ENCODE measurements at regions not wholly inside any gene's neighbourhood (a gene's known extent, or its start where the extent isn't known, plus 50 kb on each side); places are given as distances from the start of the nearest gene placed in this dataset.
"Not testable (repeated sequence)": the region's sequence is repeated elsewhere in the genome, so short reads cannot be mapped to it uniquely, and the experiment has no call there.

DNA sequence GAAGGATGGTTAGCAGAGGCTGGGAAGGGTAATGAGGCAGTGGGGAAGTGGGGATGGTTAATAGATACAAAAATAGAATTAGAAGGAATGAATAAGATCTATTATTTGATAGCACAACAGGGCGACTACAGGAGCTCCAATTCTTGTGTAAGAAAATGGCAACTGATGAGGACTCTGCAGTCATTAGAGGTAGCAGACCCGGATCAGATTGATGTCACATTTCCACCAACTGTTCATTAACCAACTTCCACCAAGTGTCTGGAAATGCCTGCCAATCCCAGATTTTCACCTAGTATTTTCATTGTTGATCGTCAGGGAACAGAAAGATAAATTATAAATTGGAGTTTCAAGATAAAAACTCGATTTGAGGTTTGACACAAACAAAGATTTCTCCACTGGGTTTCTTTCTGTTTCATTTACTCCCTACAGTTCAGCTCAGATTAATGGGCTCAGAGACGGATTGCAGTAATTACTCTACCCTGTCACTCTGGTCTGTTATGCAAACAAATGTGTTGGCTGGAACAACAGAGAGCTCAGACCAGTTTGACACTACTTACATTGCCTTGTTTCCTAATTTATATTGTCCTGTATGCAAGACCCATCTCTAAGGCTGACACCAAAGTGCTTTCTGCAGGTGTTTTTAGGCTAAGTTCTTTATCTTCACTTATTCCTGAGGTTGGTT is 909.2 kb upstream of the PRKX start:
- no peaks in the 10 kb centered on the region for H3K36me3 Mint-ChIP-seq
- Histone ChIP-seq H3K4me1 (ENCODE audit: insufficient read depth, low read length) (no peaks in the 10 kb centered on the region), H3K27me3 (ENCODE audit: insufficient read depth, low read length, poor library complexity, severe bottlenecking) (no peaks in the 10 kb centered on the region), H3K4me3 (ENCODE audit: low read length) (no peak overlapping the region), H3K27ac (ENCODE audit: low read depth, low read length) (no peak overlapping the region), H3K9me3 (ENCODE audit: low read length) (no peaks in the 10 kb centered on the region), H3K36me3 (ENCODE audit: insufficient read depth, low read length) (no peaks in the 10 kb centered on the region)
- DNase-seq: no peak
- H3K9me3 Mint-ChIP-seq: peaks cover 2 to 13% (median 4%) of the 10 kb centered on the region in 5 donors
- H3K27me3 Mint-ChIP-seq: no peaks in the 10 kb centered on the region
- ChIA-PET CTCF (no interaction called here), POLR2A (no interaction called here)
- no peak overlapping the region for H3K4me3 Mint-ChIP-seq
- H3K27ac Mint-ChIP-seq: no peak overlapping the region
- no peaks in the 10 kb centered on the region for H3K4me1 Mint-ChIP-seq

DNA sequence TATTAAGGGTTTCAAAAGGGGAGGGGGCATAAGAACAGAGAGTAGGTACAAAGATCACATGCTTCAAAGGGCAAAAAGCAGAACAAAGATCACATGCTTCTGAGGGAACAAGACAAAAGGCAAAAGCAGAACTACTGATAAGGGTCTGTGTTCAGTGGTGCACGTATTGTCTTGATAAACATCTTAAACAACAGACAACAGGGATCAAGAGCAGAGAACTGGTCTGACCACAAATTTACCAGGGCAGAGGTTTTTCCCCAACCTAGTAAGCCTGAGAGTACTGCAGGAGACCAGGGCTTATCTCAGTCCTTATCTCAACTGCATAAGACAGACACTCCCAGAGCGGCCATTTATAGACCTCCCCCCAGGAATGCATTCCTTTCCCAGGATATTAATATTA is 900.2 kb upstream of the PRKX start:
- H3K27me3 Mint-ChIP-seq; H3K36me3 Mint-ChIP-seq; H3K27me3 ChIP-seq (ENCODE audit: insufficient read depth, low read length, poor library complexity, severe bottlenecking); H3K27ac ChIP-seq (ENCODE audit: low read depth, low read length); H3K9me3 ChIP-seq (ENCODE audit: low read length); H3K4me3 Mint-ChIP-seq; DNase-seq; H3K4me1 Mint-ChIP-seq; H3K4me1 ChIP-seq (ENCODE audit: insufficient read depth, low read length); CTCF ChIA-PET; H3K4me3 ChIP-seq (ENCODE audit: low read length); POLR2A ChIA-PET; H3K36me3 ChIP-seq (ENCODE audit: insufficient read depth, low read length); H3K27ac Mint-ChIP-seq: not testable (repeated sequence)
- peaks cover 6 to 19% (median 15%) of the 10 kb centered on the region in 5 donors for H3K9me3 Mint-ChIP-seq

DNA sequence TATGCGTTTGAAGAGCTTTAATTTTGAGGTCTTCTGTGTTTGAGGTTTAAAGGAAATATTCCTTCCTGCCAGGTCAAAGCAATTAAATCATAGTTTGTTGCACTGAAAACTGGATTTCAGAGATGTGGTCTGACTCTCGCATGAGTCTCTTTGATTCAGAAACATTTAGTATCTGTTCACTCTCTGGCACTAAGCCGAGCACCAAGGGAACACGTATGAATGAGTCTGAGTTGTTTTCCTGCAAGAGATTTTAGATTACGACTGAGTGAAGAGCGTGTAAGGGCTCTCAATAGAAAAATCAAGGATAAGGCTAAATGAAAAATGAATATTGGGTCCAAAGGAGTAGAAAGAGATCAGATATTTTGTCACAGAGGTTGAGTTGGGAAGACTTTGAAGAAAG is 875.4 kb upstream of the PRKX start:
- peaks cover 0 to 2% (median 0%) of the 10 kb centered on the region in 3 donors for H3K36me3 Mint-ChIP-seq
- POLR2A ChIA-PET: no interaction called here
- CTCF ChIA-PET: no interaction called here
- Histone ChIP-seq H3K4me1 (ENCODE audit: insufficient read depth, low read length) (no peaks in the 10 kb centered on the region), H3K9me3 (ENCODE audit: low read length) (no peaks in the 10 kb centered on the region), H3K27me3 (ENCODE audit: insufficient read depth, low read length, poor library complexity, severe bottlenecking) (no peaks in the 10 kb centered on the region), H3K4me3 (ENCODE audit: low read length) (no peak overlapping the region), H3K27ac (ENCODE audit: low read depth, low read length) (no peak overlapping the region), H3K36me3 (ENCODE audit: insufficient read depth, low read length) (no peaks in the 10 kb centered on the region)
- DNase-seq: no peak
- H3K4me3 Mint-ChIP-seq: no peak overlapping the region
- H3K27me3 Mint-ChIP-seq: no peaks in the 10 kb centered on the region
- no peaks in the 10 kb centered on the region for H3K4me1 Mint-ChIP-seq
- H3K27ac Mint-ChIP-seq: no peak overlapping the region
- peaks cover 3 to 24% (median 6%) of the 10 kb centered on the region in 5 donors for H3K9me3 Mint-ChIP-seq

GRCh38 chrX:4588466-4588865 is 875.0 kb upstream of the PRKX start:
- Histone ChIP-seq H3K36me3 (ENCODE audit: insufficient read depth, low read length) (no peaks in the 10 kb centered on the region), H3K27ac (ENCODE audit: low read depth, low read length) (no peak overlapping the region), H3K4me3 (ENCODE audit: low read length) (no peak overlapping the region), H3K27me3 (ENCODE audit: insufficient read depth, low read length, poor library complexity, severe bottlenecking) (no peaks in the 10 kb centered on the region), H3K4me1 (ENCODE audit: insufficient read depth, low read length) (no peaks in the 10 kb centered on the region), H3K9me3 (ENCODE audit: low read length) (no peaks in the 10 kb centered on the region)
- Mint-ChIP-seq H3K9me3 (peaks cover 3 to 25% (median 6%) of the 10 kb centered on the region in 5 donors), H3K4me3 (no peak overlapping the region), H3K27ac (no peak overlapping the region), H3K4me1 (no peaks in the 10 kb centered on the region), H3K36me3 (peaks cover 0 to 2% (median 0%) of the 10 kb centered on the region in 3 donors), H3K27me3 (no peaks in the 10 kb centered on the region)
- CTCF ChIA-PET: no interaction called here
- no peak for DNase-seq
- POLR2A ChIA-PET: no interaction called here

DNA sequence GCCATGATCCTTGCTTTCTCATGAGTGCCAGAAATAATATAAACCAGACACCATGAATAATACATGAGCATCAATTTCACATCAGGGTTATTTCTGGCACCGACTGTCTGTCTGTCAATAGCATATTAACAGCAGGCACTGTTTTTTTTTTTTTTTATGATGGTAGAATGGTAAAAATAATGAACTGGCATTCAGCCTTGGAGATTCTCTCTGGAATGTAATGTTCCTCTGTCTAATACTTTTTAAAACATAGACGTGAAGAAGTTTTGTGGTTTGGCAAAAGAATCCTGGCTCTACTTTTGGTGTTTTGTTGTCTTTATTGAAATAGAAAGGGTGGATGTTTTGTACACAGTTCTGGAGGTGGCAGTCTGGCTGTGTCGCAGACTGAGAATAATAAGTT is 874.6 kb upstream of the PRKX start:
- CTCF ChIA-PET: no interaction called here
- DNase-seq: no peak
- Histone ChIP-seq H3K9me3 (ENCODE audit: low read length) (no peaks in the 10 kb centered on the region), H3K27ac (ENCODE audit: low read depth, low read length) (no peak overlapping the region), H3K36me3 (ENCODE audit: insufficient read depth, low read length) (no peaks in the 10 kb centered on the region), H3K27me3 (ENCODE audit: insufficient read depth, low read length, poor library complexity, severe bottlenecking) (no peaks in the 10 kb centered on the region), H3K4me3 (ENCODE audit: low read length) (no peak overlapping the region), H3K4me1 (ENCODE audit: insufficient read depth, low read length) (no peaks in the 10 kb centered on the region)
- POLR2A ChIA-PET: no interaction called here
- Mint-ChIP-seq H3K4me1 (no peaks in the 10 kb centered on the region), H3K36me3 (peaks cover 0 to 2% (median 0%) of the 10 kb centered on the region in 3 donors), H3K27me3 (no peaks in the 10 kb centered on the region), H3K9me3 (peaks cover 3 to 26% (median 6%) of the 10 kb centered on the region in 5 donors), H3K4me3 (no peak overlapping the region), H3K27ac (no peak overlapping the region)

GRCh38 chrX:4579999-4580398 is 866.5 kb upstream of the PRKX start:
- Mint-ChIP-seq H3K27me3 (no peaks in the 10 kb centered on the region), H3K27ac (no peak overlapping the region), H3K36me3 (no peaks in the 10 kb centered on the region), H3K9me3 (peaks cover 0 to 10% (median 8%) of the 10 kb centered on the region in 5 donors), H3K4me1 (no peaks in the 10 kb centered on the region), H3K4me3 (no peak overlapping the region)
- Histone ChIP-seq H3K9me3 (ENCODE audit: low read length) (no peaks in the 10 kb centered on the region), H3K27me3 (ENCODE audit: insufficient read depth, low read length, poor library complexity, severe bottlenecking) (no peaks in the 10 kb centered on the region), H3K4me1 (ENCODE audit: insufficient read depth, low read length) (no peaks in the 10 kb centered on the region), H3K36me3 (ENCODE audit: insufficient read depth, low read length) (no peaks in the 10 kb centered on the region), H3K4me3 (ENCODE audit: low read length) (no peak overlapping the region), H3K27ac (ENCODE audit: low read depth, low read length) (no peak overlapping the region)
- POLR2A ChIA-PET: no interaction called here
- no peak for DNase-seq
- CTCF ChIA-PET: no interaction called here

GRCh38 chrX:4579480-4579879 is 866.0 kb upstream of the PRKX start:
- CTCF ChIA-PET: no interaction called here
- no peaks in the 10 kb centered on the region for H3K27me3 Mint-ChIP-seq
- H3K4me3 Mint-ChIP-seq: no peak overlapping the region
- Histone ChIP-seq H3K9me3 (ENCODE audit: low read length) (no peaks in the 10 kb centered on the region), H3K27me3 (ENCODE audit: insufficient read depth, low read length, poor library complexity, severe bottlenecking) (no peaks in the 10 kb centered on the region), H3K4me1 (ENCODE audit: insufficient read depth, low read length) (no peaks in the 10 kb centered on the region), H3K36me3 (ENCODE audit: insufficient read depth, low read length) (no peaks in the 10 kb centered on the region), H3K4me3 (ENCODE audit: low read length) (no peak overlapping the region), H3K27ac (ENCODE audit: low read depth, low read length) (no peak overlapping the region)
- DNase-seq: no peak
- H3K27ac Mint-ChIP-seq: no peak overlapping the region
- no peaks in the 10 kb centered on the region for H3K4me1 Mint-ChIP-seq
- peaks cover 0 to 7% (median 4%) of the 10 kb centered on the region in 5 donors for H3K9me3 Mint-ChIP-seq
- no peaks in the 10 kb centered on the region for H3K36me3 Mint-ChIP-seq
- POLR2A ChIA-PET: no interaction called here

DNA sequence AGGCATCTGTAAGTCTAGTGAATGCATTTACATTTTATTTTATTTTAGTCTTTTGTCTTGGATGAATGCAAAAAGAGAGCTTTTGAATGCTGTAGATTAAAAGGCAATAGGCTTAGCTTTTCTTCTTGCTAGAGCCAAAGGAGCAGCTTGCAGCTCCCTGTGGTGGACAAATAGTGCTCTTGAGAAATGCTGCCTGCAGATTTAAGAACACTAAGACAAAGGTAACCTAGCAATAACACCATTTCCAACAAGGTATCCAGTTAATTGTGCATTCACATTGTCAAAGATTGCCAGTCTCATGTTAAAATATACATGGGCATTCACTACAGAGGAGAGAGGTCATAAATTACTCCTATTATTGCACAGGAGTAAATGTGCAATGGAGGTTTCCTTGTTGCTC is 859.2 kb upstream of the PRKX start:
- no peaks in the 10 kb centered on the region for H3K27me3 ChIP-seq (ENCODE audit: insufficient read depth, low read length, poor library complexity, severe bottlenecking)
- Mint-ChIP-seq H3K27ac (no peak overlapping the region), H3K4me1 (no peaks in the 10 kb centered on the region), H3K9me3 (peaks cover 0 to 6% (median 4%) of the 10 kb centered on the region in 5 donors), H3K36me3 (no peaks in the 10 kb centered on the region), H3K27me3 (no peaks in the 10 kb centered on the region), H3K4me3 (no peak overlapping the region)
- no peaks in the 10 kb centered on the region for H3K4me1 ChIP-seq (ENCODE audit: insufficient read depth, low read length)
- H3K9me3 ChIP-seq (ENCODE audit: low read length): no peaks in the 10 kb centered on the region
- H3K4me3 ChIP-seq (ENCODE audit: low read length): no peak overlapping the region
- ChIA-PET CTCF (no interaction called here), POLR2A (no interaction called here)
- no peaks in the 10 kb centered on the region for H3K36me3 ChIP-seq (ENCODE audit: insufficient read depth, low read length)
- no peak overlapping the region for H3K27ac ChIP-seq (ENCODE audit: low read depth, low read length)
- no peak for DNase-seq

GRCh38 chrX:4570151-4570550 is 856.7 kb upstream of the PRKX start:
- H3K4me3 Mint-ChIP-seq: no peak overlapping the region
- no peaks in the 10 kb centered on the region for H3K4me1 ChIP-seq (ENCODE audit: insufficient read depth, low read length)
- peaks cover 0 to 7% (median 4%) of the 10 kb centered on the region in 5 donors for H3K9me3 Mint-ChIP-seq
- no peaks in the 10 kb centered on the region for H3K36me3 ChIP-seq (ENCODE audit: insufficient read depth, low read length)
- no peak overlapping the region for H3K27ac Mint-ChIP-seq
- no peak overlapping the region for H3K4me3 ChIP-seq (ENCODE audit: low read length)
- POLR2A ChIA-PET: no interaction called here
- no peaks in the 10 kb centered on the region for H3K4me1 Mint-ChIP-seq
- H3K36me3 Mint-ChIP-seq: no peaks in the 10 kb centered on the region
- H3K27ac ChIP-seq (ENCODE audit: low read depth, low read length): no peak overlapping the region
- DNase-seq: no peak
- no peaks in the 10 kb centered on the region for H3K27me3 Mint-ChIP-seq
- CTCF ChIA-PET: no interaction called here
- H3K27me3 ChIP-seq (ENCODE audit: insufficient read depth, low read length, poor library complexity, severe bottlenecking): no peaks in the 10 kb centered on the region
- H3K9me3 ChIP-seq (ENCODE audit: low read length): no peaks in the 10 kb centered on the region

All from CD8-positive, alpha-beta memory T cell (primary cell).